Adrenal gland (tissue), 9 donors: ENCODE measurements at regions not wholly inside any gene's neighbourhood (a gene's known extent, or its start where the extent isn't known, plus 50 kb on each side); places are given as distances from the start of the nearest gene placed in this dataset.

ENCODE experiments used
- DNase-seq, 7 donors: peaks; one replicate each; pipeline ENCODE4 v3.0.0-alpha.2; 2019 to 2020
- H3K27ac ChIP-seq, 5 donors: fragments of 200-600 bp; sonication (generic) in 4 of 5; 1 replicate in 3 of 5; 2 replicates in 2 of 5; pipeline versions ENCODE4 v1.5.1 to v1.8.0; 2016 to 2020; ENCODE audit warnings: mild to moderate bottlenecking in 1 of 5
- H3K27me3 ChIP-seq: fragments of 200-600 bp; 2 replicates; pipeline ENCODE4 v1.8.0; 2021
- H3K36me3 ChIP-seq, 2 donors: fragments of 200-600 bp; replicated peaks in 1 of 2; 1 replicate in 1 of 2; 2 replicates in 1 of 2; pipeline versions ENCODE4 v1.5.1 to v1.8.0; 2018 to 2022
- H3K4me1 ChIP-seq, 2 donors: fragments of 200-600 bp; replicated peaks in 1 of 2; 1 replicate in 1 of 2; 2 replicates in 1 of 2; pipeline versions ENCODE4 v1.5.1 to v1.8.0; 2018 to 2021
- H3K4me3 ChIP-seq, 4 donors: fragments of 200-600 bp; sonication (generic) in 3 of 4; one replicate each; pipeline ENCODE4 v1.5.1; 2016 to 2018
- H3K9me3 ChIP-seq, 3 donors: fragments of 200-600 bp; sonication (generic) in 1 of 3; replicated peaks in 1 of 3; 1 replicate in 2 of 3; 2 replicates in 1 of 3; pipeline versions ENCODE4 v1.5.1 to v1.8.0; 2016 to 2021
- CTCF ChIP-seq, 6 experiments: fragments of 450-650 bp in 4 of 6; fragments of 200-600 bp in 2 of 6; sonication (generic) in 1 of 6; IDR thresholded peaks; 1 replicate in 5 of 6; 2 replicates in 1 of 6; pipeline versions ENCODE4 v1.5.1 to v1.8.0; 2016 to 2021; ENCODE audit warnings: antibody characterized with exemption in 6 of 6, mild to moderate bottlenecking in 2 of 6, moderate library complexity in 1 of 6
- POLR2A ChIP-seq, 2 donors: fragments of 450-650 bp; IDR thresholded peaks; one replicate each; pipeline ENCODE4 v1.6.1; 2017; ENCODE audit warnings: antibody characterized with exemption in 2 of 2, mild to moderate bottlenecking in 2 of 2, moderate library complexity in 1 of 2
- WGBS, 4 donors: extraction: QIAGEN DNeasy Blood & Tissue Kit in 2 of 4; methylation state at CpG; one replicate each; pipeline versions ENCODE4 v1.1.5 to v1.1.7; 2013 to 2017; 5-methylcytosine and 5-hydroxymethylcytosine counted together
- intact Hi-C, 2 donors: fragments of 100-400 bp; cut with DNase I; formaldehyde crosslinking; loops; one replicate each; pipeline versions ENCODE4 v1.14.1 to v1.15.0; 2022 to 2023
- donor health status: healthy with polysubstance abuse.
- donor health status: Bipolar disorder and iron deficiency.
- donor health status: DM: yes; HTN: yes; CAD: no.
- donor health status: DM: no; HTN: no; CAD: no.
- donor health status: DM: no; HTN: no; CAD: no.

- TF ChIP-seq POLR2A (IDR thresholded peaks at IDR 0.05) (no peak), CTCF (IDR thresholded peaks at IDR 0.05) (no peak)
- intact Hi-C loops = no loop called here
- DNase-seq = no peak
- H3K4me1 ChIP-seq = no peaks in the 10 kb centered on the region
- H3K36me3 ChIP-seq = no peaks in the 10 kb centered on the region
- H3K9me3 ChIP-seq = no peaks in the 10 kb centered on the region
- H3K27ac ChIP-seq = no peak overlapping the region
- no peak overlapping the region for H3K4me3 ChIP-seq
- no peaks in the 10 kb centered on the region for H3K27me3 ChIP-seq
- WGBS, 4 donors = 72 to 90% (median 79%) methylated on average over 2 of the region's 2 CpGs
Observed at GRCh38 chr5:87560528-87560927, 147.8 kb upstream of the CCNH start.

- WGBS, 4 donors = 42 to 56% (median 44%) methylated on average over 1 of the region's 1 CpG
- Histone ChIP-seq H3K36me3 (no peaks in the 10 kb centered on the region), H3K4me3 (no peak overlapping the region), H3K4me1 (no peaks in the 10 kb centered on the region), H3K27me3 (no peaks in the 10 kb centered on the region), H3K9me3 (no peaks in the 10 kb centered on the region), H3K27ac (no peak overlapping the region)
- no peak for DNase-seq
- intact Hi-C loops = no loop called here
- TF ChIP-seq CTCF (IDR thresholded peaks at IDR 0.05) = no peak
- no peak for TF ChIP-seq POLR2A (IDR thresholded peaks at IDR 0.05)
Observed at GRCh38 chr5:87551911-87552310, 139.2 kb upstream of the CCNH start.

GRCh38 chr5:87541676-87542075 is 128.9 kb upstream of the CCNH start:
- H3K4me1 ChIP-seq = no peaks in the 10 kb centered on the region
- intact Hi-C loops = no loop called here
- H3K36me3 ChIP-seq = no peaks in the 10 kb centered on the region
- 69 to 81% (median 71%) methylated on average over 5 of the region's 5 CpGs for WGBS, 4 donors
- H3K9me3 ChIP-seq = no peaks in the 10 kb centered on the region
- TF ChIP-seq CTCF (IDR thresholded peaks at IDR 0.05) (no peak), POLR2A (IDR thresholded peaks at IDR 0.05) (no peak)
- H3K4me3 ChIP-seq = no peak overlapping the region
- no peaks in the 10 kb centered on the region for H3K27me3 ChIP-seq
- no peak for DNase-seq
- H3K27ac ChIP-seq = no peak overlapping the region

- DNase-seq = peak; percentile 67 to 88 (median 85)
- H3K4me1 ChIP-seq = no peaks in the 10 kb centered on the region
- H3K27me3 ChIP-seq = no peaks in the 10 kb centered on the region
- intact Hi-C loops = no loop called here
- no peak overlapping the region for H3K27ac ChIP-seq
- WGBS, 4 donors = 28 to 37% (median 33%) methylated on average over 1 of the region's 1 CpG
- no peaks in the 10 kb centered on the region for H3K36me3 ChIP-seq
- H3K9me3 ChIP-seq = no peaks in the 10 kb centered on the region
- TF ChIP-seq POLR2A (IDR thresholded peaks at IDR 0.05) (no peak), CTCF (IDR thresholded peaks at IDR 0.05) (no peak)
- H3K4me3 ChIP-seq = no peak overlapping the region
Observed at GRCh38 chr5:87541033-87541432, 128.3 kb upstream of the CCNH start.
